ENCODE measurements at regions not wholly inside any gene's neighbourhood (a gene's known extent, or its start where the extent isn't known, plus 50 kb on each side); places are given as distances from the start of the nearest gene placed in this dataset.

DNA sequence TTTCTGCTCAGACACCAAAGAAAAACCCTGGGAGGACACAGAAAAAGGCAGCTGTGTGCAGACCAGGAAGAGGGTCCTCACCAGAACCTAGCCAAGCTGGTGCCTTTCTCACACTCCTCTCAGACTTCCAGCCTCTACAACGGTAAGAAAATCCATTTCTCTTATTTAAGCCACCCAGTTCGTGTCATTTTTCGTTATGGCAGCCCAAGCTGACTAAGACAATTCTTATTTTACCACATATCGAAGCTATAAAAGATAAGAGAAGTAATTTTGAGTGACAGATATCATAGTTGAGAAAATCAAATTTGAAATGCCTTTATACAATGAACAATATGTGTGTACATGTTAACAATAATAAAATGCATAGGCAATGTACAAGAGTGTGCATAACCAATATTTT lies 219.5 kb downstream of the CBLN2 start:
- no peaks in the 10 kb centered on the region for H3K9me3 Mint-ChIP-seq (ENCODE audit: low read depth)
- no peak overlapping the region for H3K27ac Mint-ChIP-seq
- H3K36me3 Mint-ChIP-seq (ENCODE audit: insufficient read depth), result no peaks in the 10 kb centered on the region
- DNase-seq (ENCODE audit: low spot score, unreplicated experiment), result no peak
- TF ChIP-seq, protein P1, sequence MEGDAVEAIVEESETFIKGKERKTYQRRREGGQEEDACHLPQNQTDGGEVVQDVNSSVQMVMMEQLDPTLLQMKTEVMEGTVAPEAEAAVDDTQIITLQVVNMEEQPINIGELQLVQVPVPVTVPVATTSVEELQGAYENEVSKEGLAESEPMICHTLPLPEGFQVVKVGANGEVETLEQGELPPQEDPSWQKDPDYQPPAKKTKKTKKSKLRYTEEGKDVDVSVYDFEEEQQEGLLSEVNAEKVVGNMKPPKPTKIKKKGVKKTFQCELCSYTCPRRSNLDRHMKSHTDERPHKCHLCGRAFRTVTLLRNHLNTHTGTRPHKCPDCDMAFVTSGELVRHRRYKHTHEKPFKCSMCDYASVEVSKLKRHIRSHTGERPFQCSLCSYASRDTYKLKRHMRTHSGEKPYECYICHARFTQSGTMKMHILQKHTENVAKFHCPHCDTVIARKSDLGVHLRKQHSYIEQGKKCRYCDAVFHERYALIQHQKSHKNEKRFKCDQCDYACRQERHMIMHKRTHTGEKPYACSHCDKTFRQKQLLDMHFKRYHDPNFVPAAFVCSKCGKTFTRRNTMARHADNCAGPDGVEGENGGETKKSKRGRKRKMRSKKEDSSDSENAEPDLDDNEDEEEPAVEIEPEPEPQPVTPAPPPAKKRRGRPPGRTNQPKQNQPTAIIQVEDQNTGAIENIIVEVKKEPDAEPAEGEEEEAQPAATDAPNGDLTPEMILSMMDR (IDR thresholded peaks at IDR 0.05; ENCODE audit: unreplicated experiment), result no peak
- H3K27me3 Mint-ChIP-seq, result no peaks in the 10 kb centered on the region
- peaks cover 3% of the 10 kb centered on the region for H3K4me1 Mint-ChIP-seq (ENCODE audit: low read depth)
- no peak overlapping the region for H3K4me3 Mint-ChIP-seq (ENCODE audit: low read depth)

DNA sequence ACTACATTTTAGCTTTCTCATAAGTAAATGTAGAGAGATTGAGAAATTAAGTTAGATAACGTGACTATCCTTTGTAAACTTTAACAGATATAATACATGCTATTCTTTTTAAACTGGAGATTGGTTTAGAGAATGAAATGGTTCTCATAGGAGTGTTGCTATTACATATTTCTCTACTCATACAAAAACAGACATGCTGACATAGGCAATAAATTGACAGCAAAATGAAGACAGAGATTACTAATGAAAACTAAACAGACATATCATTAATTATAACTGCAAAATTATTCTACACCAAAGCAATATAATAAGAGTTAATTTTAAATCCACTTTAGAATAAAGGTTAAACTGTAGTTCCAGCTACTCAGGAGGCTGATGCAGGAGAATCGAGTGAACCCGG lies 227.6 kb downstream of the CBLN2 start:
- no peak overlapping the region for H3K4me3 Mint-ChIP-seq (ENCODE audit: low read depth)
- no peaks in the 10 kb centered on the region for H3K27me3 Mint-ChIP-seq
- no peaks in the 10 kb centered on the region for H3K9me3 Mint-ChIP-seq (ENCODE audit: low read depth)
- TF ChIP-seq, protein P1 (IDR thresholded peaks at IDR 0.05; ENCODE audit: unreplicated experiment), result no peak
- DNase-seq (ENCODE audit: low spot score, unreplicated experiment), result no peak
- H3K27ac Mint-ChIP-seq, result no peak overlapping the region
- H3K4me1 Mint-ChIP-seq (ENCODE audit: low read depth), result peaks cover 1% of the 10 kb centered on the region
- H3K36me3 Mint-ChIP-seq (ENCODE audit: insufficient read depth), result no peaks in the 10 kb centered on the region

DNA sequence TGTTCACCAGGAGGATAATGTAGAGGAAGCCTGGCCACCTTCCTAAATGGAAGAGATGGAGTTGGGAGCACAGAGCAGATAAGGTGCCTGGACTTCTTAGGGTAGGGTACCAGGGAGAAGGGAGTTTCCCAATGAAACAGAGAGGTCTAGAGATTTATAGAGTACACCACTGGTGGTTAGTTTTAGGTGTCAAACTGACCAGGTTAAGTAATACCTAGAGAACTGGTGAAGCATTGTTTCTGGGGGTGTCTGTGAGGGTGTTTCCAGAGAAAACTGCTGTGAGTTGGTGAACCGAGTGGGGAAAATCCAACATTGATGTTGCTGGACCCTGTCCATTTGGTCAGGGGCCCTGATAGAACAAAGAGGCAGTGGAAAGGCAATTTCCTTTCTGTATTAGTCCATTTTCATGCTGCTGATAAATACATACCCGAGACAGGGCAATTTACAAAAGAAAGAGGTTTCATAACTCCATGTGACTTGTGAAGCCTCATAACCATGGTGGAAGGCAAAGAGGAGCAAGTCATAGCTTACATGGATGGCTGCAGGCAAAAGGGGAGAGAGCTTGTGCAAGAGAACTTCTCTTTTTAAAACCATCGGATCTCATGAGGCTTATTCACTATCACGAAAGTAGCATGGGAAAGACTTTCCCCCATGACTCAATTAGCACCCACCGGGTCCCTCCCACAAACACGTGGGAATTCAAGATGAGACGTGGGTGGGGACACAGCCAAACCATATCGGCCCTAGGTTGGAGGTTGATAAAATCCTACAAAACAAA lies 260.8 kb downstream of the CBLN2 start:
- Mint-ChIP-seq H3K9me3 (ENCODE audit: low read depth) (no peaks in the 10 kb centered on the region), H3K4me3 (ENCODE audit: low read depth) (no peak overlapping the region), H3K27ac (no peak overlapping the region), H3K36me3 (ENCODE audit: insufficient read depth) (no peaks in the 10 kb centered on the region), H3K27me3 (no peaks in the 10 kb centered on the region), H3K4me1 (ENCODE audit: low read depth) (no peaks in the 10 kb centered on the region)
- no peak for DNase-seq (ENCODE audit: low spot score, unreplicated experiment)
- TF ChIP-seq, protein P1 (IDR thresholded peaks at IDR 0.05; ENCODE audit: unreplicated experiment), result no peak

DNA sequence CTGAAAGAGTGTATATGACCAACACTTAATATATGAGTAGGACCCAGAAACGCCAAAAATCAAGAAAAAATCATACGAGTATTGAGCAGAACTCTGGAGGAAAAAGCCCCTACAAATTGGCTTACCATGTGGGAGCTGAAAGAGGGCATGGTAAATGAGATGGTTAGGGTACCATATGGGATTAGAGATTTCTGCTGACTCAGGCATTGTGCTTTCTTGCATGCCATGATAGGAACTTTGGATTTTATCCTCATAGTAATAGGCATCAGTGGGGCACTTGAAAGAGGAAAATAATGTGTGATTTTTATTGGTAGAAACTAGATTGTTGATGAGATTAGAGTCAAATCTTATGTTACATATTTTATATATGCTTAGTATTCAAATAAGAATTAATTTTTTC lies 271.1 kb downstream of the CBLN2 start:
- Mint-ChIP-seq H3K27me3 (no peaks in the 10 kb centered on the region), H3K4me3 (ENCODE audit: low read depth) (no peak overlapping the region), H3K27ac (no peak overlapping the region), H3K9me3 (ENCODE audit: low read depth) (peaks cover 16% of the 10 kb centered on the region), H3K4me1 (ENCODE audit: low read depth) (no peaks in the 10 kb centered on the region), H3K36me3 (ENCODE audit: insufficient read depth) (peaks cover 2% of the 10 kb centered on the region)
- no peak for DNase-seq (ENCODE audit: low spot score, unreplicated experiment)
- TF ChIP-seq, protein P1 (IDR thresholded peaks at IDR 0.05; ENCODE audit: unreplicated experiment), result no peak

DNA sequence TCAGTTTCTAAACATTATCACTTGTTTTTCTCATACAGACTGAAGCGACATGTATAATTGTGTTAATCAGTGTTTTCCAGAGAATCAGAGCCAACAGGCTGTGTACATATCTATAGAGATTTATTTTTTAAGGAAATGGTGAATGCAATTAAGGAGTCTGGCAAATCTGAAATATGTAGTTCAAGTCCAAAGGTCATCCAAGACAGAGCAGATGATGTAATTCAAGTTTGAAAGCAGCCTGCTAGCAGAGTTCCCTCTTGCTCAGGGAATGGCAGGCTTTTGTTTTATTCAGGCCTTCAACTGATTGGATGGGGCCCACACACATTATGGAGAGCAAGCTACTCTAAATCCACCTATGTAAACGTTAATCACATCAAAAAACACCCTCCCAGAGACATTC lies 282.6 kb downstream of the CBLN2 start:
- H3K4me1 Mint-ChIP-seq (ENCODE audit: low read depth), result peaks cover 4% of the 10 kb centered on the region
- TF ChIP-seq, protein P1 (IDR thresholded peaks at IDR 0.05; ENCODE audit: unreplicated experiment), result no peak
- H3K4me3 Mint-ChIP-seq (ENCODE audit: low read depth), result no peak overlapping the region
- no peak for DNase-seq (ENCODE audit: low spot score, unreplicated experiment)
- H3K27ac Mint-ChIP-seq, result no peak overlapping the region
- H3K9me3 Mint-ChIP-seq (ENCODE audit: low read depth), result no peaks in the 10 kb centered on the region
- H3K27me3 Mint-ChIP-seq, result no peaks in the 10 kb centered on the region
- no peaks in the 10 kb centered on the region for H3K36me3 Mint-ChIP-seq (ENCODE audit: insufficient read depth)
